GM12872 (cell line): ENCODE measurements at regions not wholly inside any gene's neighbourhood (a gene's known extent, or its start where the extent isn't known, plus 50 kb on each side); places are given as distances from the start of the nearest gene placed in this dataset.

Experiments used
- CTCF ChIP-seq: IDR thresholded peaks from 3 replicates; pipeline ENCODE4 v1.5.1; 2011; ENCODE audit warnings: low read depth, mild to moderate bottlenecking, low read length, moderate library complexity; ENCODE audit not compliant: insufficient read depth

- TF ChIP-seq CTCF, result no peak
These were observed 51.2 kb upstream of the CARD11 start for GRCh38 chr7:3094701-3095445.

- TF ChIP-seq CTCF, result no peak
These were observed 54.1 kb upstream of the CARD11 start for GRCh38 chr7:3097734-3098133.

DNA sequence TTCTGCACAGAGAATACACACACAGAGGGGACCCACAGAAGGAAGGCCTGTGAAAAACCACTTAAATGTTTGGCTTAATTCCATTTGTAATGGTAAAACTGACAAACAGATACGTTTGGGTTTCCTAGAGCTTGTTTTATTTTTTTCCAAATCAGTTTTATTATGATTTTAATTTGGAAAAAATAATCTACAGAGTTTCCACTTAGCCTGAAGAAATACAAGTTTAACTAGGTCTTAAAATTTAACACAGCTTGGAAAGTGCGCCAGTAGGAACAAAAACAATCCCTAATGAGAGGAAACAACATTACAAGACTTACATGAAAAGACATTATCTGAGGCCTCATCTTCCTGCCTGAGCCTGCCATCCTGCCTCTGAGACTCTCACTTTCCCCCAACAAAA, 58.5 kb upstream of the CARD11 start:
- no peak for TF ChIP-seq CTCF

GRCh38 chr7:3103614-3104398, 60.1 kb upstream of the CARD11 start:
- no peak for TF ChIP-seq CTCF

- TF ChIP-seq CTCF, result no peak
These were observed 62.2 kb upstream of the CARD11 start for GRCh38 chr7:3105856-3106255.

GRCh38 chr7:3106361-3106826, 62.7 kb upstream of the CARD11 start:
- TF ChIP-seq CTCF, result no peak

GRCh38 chr7:3107228-3107763, 63.6 kb upstream of the CARD11 start:
- TF ChIP-seq CTCF, result no peak
